HPDE6-E6E7 (cell line): ENCODE measurements at regions not wholly inside any gene's neighbourhood (a gene's known extent, or its start where the extent isn't known, plus 50 kb on each side); places are given as distances from the start of the nearest gene placed in this dataset.
A peak's percentile ranks its signal among the peaks of the same experiment; 100 is the strongest.
"Not testable (repeated sequence)": the region's sequence is repeated elsewhere in the genome, so short reads cannot be mapped to it uniquely, and the experiment has no call there.

Experiments used
- DNase-seq: peaks from one replicate; pipeline ENCODE4 v3.0.0; 2011; ENCODE audit warnings: missing footprints; ENCODE audit errors: extremely low spot score

GRCh38 chr4:174400603-174401302 is 117.0 kb downstream of the CEP44 start:
- DNase-seq, result not testable (repeated sequence)

- DNase-seq, result peak; percentile 43
Measured at GRCh38 chr4:174398728-174399127, 115.0 kb downstream of the CEP44 start.

GRCh38 chr4:174397366-174398155 is 113.8 kb downstream of the CEP44 start:
- DNase-seq, result no peak

GRCh38 chr4:174396599-174397110 is 112.9 kb downstream of the CEP44 start:
- DNase-seq, result no peak

DNA sequence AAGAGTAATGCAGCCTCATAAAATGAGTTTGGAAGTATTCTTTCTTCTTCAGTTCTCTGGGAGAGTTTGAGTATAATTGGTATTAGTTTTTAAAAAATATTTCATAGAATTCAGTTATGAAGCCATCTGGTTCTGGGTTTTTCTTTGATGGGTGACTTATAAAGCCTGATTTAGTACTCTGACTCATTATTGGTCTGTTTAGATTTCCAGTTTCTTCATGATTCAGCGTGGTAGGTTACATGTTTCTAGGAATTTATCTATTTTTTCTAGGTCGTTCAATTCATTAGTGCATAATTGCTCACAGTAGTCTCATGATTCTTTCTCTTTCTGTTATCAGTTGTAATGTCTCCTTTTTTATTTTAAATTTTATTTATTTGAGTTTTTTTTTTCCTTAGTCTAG is 111.2 kb downstream of the CEP44 start:
- DNase-seq, result no peak

GRCh38 chr4:174389439-174389838 is 105.7 kb downstream of the CEP44 start:
- DNase-seq, result peak; percentile 28

- DNase-seq, result no peak
Measured at GRCh38 chr4:174388461-174389145, 104.9 kb downstream of the CEP44 start.

DNA sequence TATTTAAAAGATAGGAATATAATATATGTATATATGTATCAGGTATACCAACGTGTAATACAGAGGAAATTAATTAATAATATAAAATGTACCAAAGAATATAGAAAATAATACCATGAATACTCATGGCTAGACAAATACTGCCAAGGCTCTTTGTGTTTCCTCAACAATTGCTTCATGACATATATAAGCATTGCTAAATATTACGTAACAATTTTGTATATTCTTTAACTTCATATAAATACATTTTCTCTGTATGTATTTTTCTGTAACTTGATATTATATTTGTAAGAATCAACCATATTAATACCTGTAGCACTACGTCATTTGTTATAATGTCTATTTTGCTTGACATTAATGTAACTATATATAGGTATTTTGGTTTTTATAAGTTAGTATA is 104.0 kb downstream of the CEP44 start:
- DNase-seq, result no peak

GRCh38 chr4:174387143-174387542 is 103.4 kb downstream of the CEP44 start:
- DNase-seq, result no peak

GRCh38 chr4:174383783-174384182 is 100.1 kb downstream of the CEP44 start:
- DNase-seq, result no peak

- not testable (repeated sequence) for DNase-seq
Measured at GRCh38 chr4:174382938-174383605, 99.4 kb downstream of the CEP44 start.
